Upper lobe of left lung (tissue), 6 donors: ENCODE measurements at regions not wholly inside any gene's neighbourhood (a gene's known extent, or its start where the extent isn't known, plus 50 kb on each side); places are given as distances from the start of the nearest gene placed in this dataset.

Experiments used
- ATAC-seq, 2 donors: fragments of 200-7000 bp; cut with Tn5 transposase; one replicate each; pipeline ENCODE4 v1.9.1; 2022; ENCODE audit warnings: mild to moderate bottlenecking in 2 of 2, moderate library complexity in 2 of 2; ENCODE audit not compliant: low FRiP score in 2 of 2
- DNase-seq, 2 donors: peaks; one replicate each; pipeline ENCODE4 v3.0.0-alpha.2; 2019 to 2020
- H3K27ac ChIP-seq, 4 donors: fragments of 200-600 bp; sonication (generic); one replicate each; pipeline ENCODE4 v1.5.1; 2016 to 2019
- H3K27me3 ChIP-seq, 4 donors: fragments of 200-600 bp; sonication (generic); one replicate each; pipeline ENCODE4 v1.5.1; 2017 to 2019
- H3K36me3 ChIP-seq, 4 donors: fragments of 200-600 bp; sonication (generic); one replicate each; pipeline ENCODE4 v1.5.1; 2016 to 2019
- H3K4me1 ChIP-seq, 4 donors: fragments of 200-600 bp; sonication (generic); one replicate each; pipeline ENCODE4 v1.5.1; 2018 to 2019
- H3K4me3 ChIP-seq, 4 donors: fragments of 200-600 bp; sonication (generic); one replicate each; pipeline ENCODE4 v1.5.1; 2017 to 2019; ENCODE audit warnings: mild to moderate bottlenecking in 2 of 4, moderate library complexity in 1 of 4
- H3K9me3 ChIP-seq, 4 donors: fragments of 200-600 bp; sonication (generic); one replicate each; pipeline ENCODE4 v1.5.1; 2018 to 2019
- CTCF ChIP-seq, 6 experiments: fragments of 450-650 bp in 4 of 6; fragments of 200-600 bp in 2 of 6; sonication (generic) in 2 of 6; IDR thresholded peaks; one replicate each; pipeline ENCODE4 v1.5.1; 2016 to 2019; ENCODE audit warnings: antibody characterized with exemption in 6 of 6
- EP300 ChIP-seq, 4 donors: sonication (generic); formaldehyde crosslinking; IDR thresholded peaks; one replicate each; pipeline ENCODE4 v1.5.1; 2017; ENCODE audit warnings: antibody characterized with exemption in 4 of 4, control low read depth in 2 of 4
- POLR2A ChIP-seq, 4 donors: fragments of 450-650 bp; IDR thresholded peaks; one replicate each; pipeline ENCODE4 v1.5.1; 2016 to 2017; ENCODE audit warnings: antibody characterized with exemption in 4 of 4, mild to moderate bottlenecking in 2 of 4
- POLR2AphosphoS5 ChIP-seq, 2 donors: sonication (generic); formaldehyde crosslinking; IDR thresholded peaks; one replicate each; pipeline ENCODE4 v1.5.1; 2017; ENCODE audit warnings: antibody characterized with exemption in 2 of 2
- WGBS, 2 donors: methylation state at CpG; one replicate each; pipeline ENCODE4 v1.1.5; 2017 to 2018; 5-methylcytosine and 5-hydroxymethylcytosine counted together
- donor health status: DM: no; HTN: no; CAD: no; lungs with moderate emphysema.
- donor health status: DM: no; HTN: yes; CAD: no; lungs with severe emphysema.

- 62 to 94% methylated on average over 2 to 3 of the region's 3 CpGs for WGBS, 2 donors
- no peak for DNase-seq
- no peaks in the 10 kb centered on the region for H3K36me3 ChIP-seq
- no peaks in the 10 kb centered on the region for H3K27me3 ChIP-seq
- TF ChIP-seq POLR2AphosphoS5 (IDR thresholded peaks at IDR 0.05) (no peak), POLR2A (IDR thresholded peaks at IDR 0.05) (no peak), CTCF (IDR thresholded peaks at IDR 0.05) (no peak), EP300 (IDR thresholded peaks at IDR 0.05) (no peak)
- H3K4me1 ChIP-seq: peaks cover 0 to 3% (median 0%) of the 10 kb centered on the region in 4 donors
- H3K9me3 ChIP-seq: no peaks in the 10 kb centered on the region
- no peak overlapping the region for H3K27ac ChIP-seq
- no peak overlapping the region for H3K4me3 ChIP-seq
- no peak for ATAC-seq
Observed at GRCh38 chrX:150196285-150196684, 166.8 kb upstream of the MAMLD1 start.

- 95 to 100% methylated on average over 2 of the region's 2 CpGs for WGBS, 2 donors
- no peak overlapping the region for H3K27ac ChIP-seq
- H3K27me3 ChIP-seq: no peaks in the 10 kb centered on the region
- no peaks in the 10 kb centered on the region for H3K9me3 ChIP-seq
- H3K36me3 ChIP-seq: no peaks in the 10 kb centered on the region
- H3K4me3 ChIP-seq: no peak overlapping the region
- ATAC-seq (no peak), DNase-seq (no peak)
- TF ChIP-seq EP300 (IDR thresholded peaks at IDR 0.05): no peak
- no peak for TF ChIP-seq CTCF (IDR thresholded peaks at IDR 0.05)
- no peak for TF ChIP-seq POLR2A (IDR thresholded peaks at IDR 0.05)
- TF ChIP-seq POLR2AphosphoS5 (IDR thresholded peaks at IDR 0.05): no peak
- H3K4me1 ChIP-seq: peaks cover 0 to 3% (median 0%) of the 10 kb centered on the region in 4 donors
Observed at GRCh38 chrX:150197388-150197787, 165.7 kb upstream of the MAMLD1 start.

GRCh38 chrX:150198776-150199175 is 164.3 kb upstream of the MAMLD1 start:
- no peak for TF ChIP-seq CTCF (IDR thresholded peaks at IDR 0.05)
- no peak for TF ChIP-seq POLR2AphosphoS5 (IDR thresholded peaks at IDR 0.05)
- no peak for TF ChIP-seq POLR2A (IDR thresholded peaks at IDR 0.05)
- TF ChIP-seq EP300 (IDR thresholded peaks at IDR 0.05): no peak

GRCh38 chrX:150199181-150199580 is 163.9 kb upstream of the MAMLD1 start:
- TF ChIP-seq EP300 (IDR thresholded peaks at IDR 0.05) (no peak), CTCF (IDR thresholded peaks at IDR 0.05) (no peak), POLR2A (IDR thresholded peaks at IDR 0.05) (no peak), POLR2AphosphoS5 (IDR thresholded peaks at IDR 0.05) (no peak)
- H3K27me3 ChIP-seq: no peaks in the 10 kb centered on the region
- ATAC-seq (no peak), DNase-seq (no peak)
- H3K9me3 ChIP-seq: no peaks in the 10 kb centered on the region
- WGBS, 2 donors: 79% methylated on average over 5 of the region's 5 CpGs; no CpG with 5 or more reads in 1 of the 2 donors
- H3K27ac ChIP-seq: no peak overlapping the region
- no peak overlapping the region for H3K4me3 ChIP-seq
- H3K36me3 ChIP-seq: no peaks in the 10 kb centered on the region
- peaks cover 0 to 3% (median 0%) of the 10 kb centered on the region in 4 donors for H3K4me1 ChIP-seq

More at GRCh38 chrX:150198776-150199175, 164.3 kb upstream of the MAMLD1 start:
- Histone ChIP-seq H3K27me3 (no peaks in the 10 kb centered on the region), H3K36me3 (no peaks in the 10 kb centered on the region), H3K27ac (no peak overlapping the region), H3K4me1 (peaks cover 0 to 3% (median 0%) of the 10 kb centered on the region in 4 donors), H3K4me3 (no peak overlapping the region), H3K9me3 (no peaks in the 10 kb centered on the region)
- ATAC-seq (no peak), DNase-seq (no peak)
- 69 to 100% methylated on average over 1 to 2 of the region's 2 CpGs for WGBS, 2 donors

GRCh38 chrX:150199803-150200202 is 163.3 kb upstream of the MAMLD1 start:
- no peak for ATAC-seq
- 71% methylated on average over 2 to 3 of the region's 3 CpGs for WGBS, 2 donors
- no peak for DNase-seq

More at GRCh38 chrX:150199803-150200202, 163.3 kb upstream of the MAMLD1 start:
- Histone ChIP-seq H3K36me3 (no peaks in the 10 kb centered on the region), H3K27ac (no peak overlapping the region), H3K9me3 (no peaks in the 10 kb centered on the region), H3K27me3 (no peaks in the 10 kb centered on the region), H3K4me1 (peaks cover 0 to 3% (median 0%) of the 10 kb centered on the region in 4 donors), H3K4me3 (no peak overlapping the region)
- TF ChIP-seq CTCF (IDR thresholded peaks at IDR 0.05) (no peak), POLR2A (IDR thresholded peaks at IDR 0.05) (no peak), POLR2AphosphoS5 (IDR thresholded peaks at IDR 0.05) (no peak), EP300 (IDR thresholded peaks at IDR 0.05) (no peak)
